Thoracic aorta (tissue), 2 donors: ENCODE measurements at regions not wholly inside any gene's neighbourhood (a gene's known extent, or its start where the extent isn't known, plus 50 kb on each side); places are given as distances from the start of the nearest gene placed in this dataset.

Source experiments
- ATAC-seq: fragments of 150-250 bp; one replicate; pipeline ENCODE4 v1.8.0; 2017; ENCODE audit warnings: low read depth; ENCODE audit not compliant: insufficient number of reproducible peaks, low FRiP score
- DNase-seq: peaks from one replicate; pipeline ENCODE4 v3.0.0-alpha.2; 2020; ENCODE audit warnings: low spot score
- H3K27ac ChIP-seq, 2 donors: fragments of 200-600 bp; sonication (generic); 1 replicate in 1 of 2; 2 replicates in 1 of 2; pipeline ENCODE4 v1.5.1; 2016; ENCODE audit warnings: mild to moderate bottlenecking in 2 of 2, moderate library complexity in 2 of 2
- H3K27me3 ChIP-seq: fragments of 200-600 bp; sonication (generic); replicated peaks from 2 replicates; pipeline ENCODE4 v1.6.0; 2016; ENCODE audit warnings: mild to moderate bottlenecking; ENCODE audit not compliant: insufficient read depth
- H3K36me3 ChIP-seq: fragments of 200-600 bp; sonication (generic); one replicate; pipeline ENCODE4 v1.5.1; 2016
- H3K4me1 ChIP-seq, 2 donors: fragments of 200-600 bp; sonication (generic); 1 replicate in 1 of 2; 2 replicates in 1 of 2; pipeline versions ENCODE4 v1.5.1 to v1.6.0; 2016; ENCODE audit warnings: low read depth in 2 of 2, mild to moderate bottlenecking in 1 of 2; ENCODE audit not compliant: control insufficient read depth in 1 of 2
- H3K4me3 ChIP-seq: fragments of 200-600 bp; sonication (generic); 2 replicates; pipeline ENCODE4 v1.5.1; 2016; ENCODE audit warnings: mild to moderate bottlenecking
- H3K9me3 ChIP-seq: fragments of 200-600 bp; sonication (generic); 2 replicates; pipeline ENCODE4 v1.5.1; 2016
- CTCF ChIP-seq: fragments of 200-600 bp; sonication (generic); IDR thresholded peaks from one replicate; pipeline ENCODE4 v1.5.1; 2019; ENCODE audit warnings: antibody characterized with exemption

GRCh38 chr13:104251931-104252330 lies 1185.7 kb upstream of the SLC10A2 start:
- no peaks in the 10 kb centered on the region for H3K4me1 ChIP-seq
- H3K27me3 ChIP-seq = no peaks in the 10 kb centered on the region
- DNase-seq (no peak), ATAC-seq (no peak)
- no peaks in the 10 kb centered on the region for H3K9me3 ChIP-seq
- no peaks in the 10 kb centered on the region for H3K36me3 ChIP-seq
- no peak overlapping the region for H3K27ac ChIP-seq
- TF ChIP-seq CTCF = no peak
- H3K4me3 ChIP-seq = no peak overlapping the region

- DNase-seq (no peak), ATAC-seq (no peak)
- Histone ChIP-seq H3K9me3 (no peaks in the 10 kb centered on the region), H3K36me3 (no peaks in the 10 kb centered on the region), H3K4me1 (no peaks in the 10 kb centered on the region), H3K27ac (no peak overlapping the region), H3K4me3 (no peak overlapping the region), H3K27me3 (no peaks in the 10 kb centered on the region)
- TF ChIP-seq CTCF = no peak
Measured at GRCh38 chr13:104246955-104247354, 1180.7 kb upstream of the SLC10A2 start.

GRCh38 chr13:104206450-104207044 lies 1140.3 kb upstream of the SLC10A2 start:
- no peak overlapping the region for H3K4me3 ChIP-seq
- H3K4me1 ChIP-seq = no peaks in the 10 kb centered on the region
- H3K27ac ChIP-seq = no peak overlapping the region
- ATAC-seq = no peak
- H3K9me3 ChIP-seq = no peaks in the 10 kb centered on the region
- no peak for TF ChIP-seq CTCF
- no peaks in the 10 kb centered on the region for H3K36me3 ChIP-seq
- DNase-seq = no peak
- no peaks in the 10 kb centered on the region for H3K27me3 ChIP-seq

GRCh38 chr13:104204177-104204576 lies 1138.0 kb upstream of the SLC10A2 start:
- H3K36me3 ChIP-seq = no peaks in the 10 kb centered on the region
- H3K27me3 ChIP-seq = no peaks in the 10 kb centered on the region
- H3K9me3 ChIP-seq = no peaks in the 10 kb centered on the region
- no peaks in the 10 kb centered on the region for H3K4me1 ChIP-seq
- H3K27ac ChIP-seq = no peak overlapping the region
- no peak overlapping the region for H3K4me3 ChIP-seq
- ATAC-seq (no peak), DNase-seq (no peak)
- no peak for TF ChIP-seq CTCF

GRCh38 chr13:104198801-104199200 lies 1132.6 kb upstream of the SLC10A2 start:
- no peak for DNase-seq

More at GRCh38 chr13:104198801-104199200, 1132.6 kb upstream of the SLC10A2 start:
- no peak overlapping the region for H3K4me3 ChIP-seq
- H3K27ac ChIP-seq = no peak overlapping the region
- TF ChIP-seq CTCF = no peak
- no peaks in the 10 kb centered on the region for H3K27me3 ChIP-seq
- H3K9me3 ChIP-seq = no peaks in the 10 kb centered on the region
- no peaks in the 10 kb centered on the region for H3K4me1 ChIP-seq
- H3K36me3 ChIP-seq = no peaks in the 10 kb centered on the region
- no peak for ATAC-seq
